Astrocyte (in vitro differentiated cells and primary cell): ENCODE measurements at regions not wholly inside any gene's neighbourhood (a gene's known extent, or its start where the extent isn't known, plus 50 kb on each side); places are given as distances from the start of the nearest gene placed in this dataset.

Experiments
- DNase-seq: peaks from one replicate; pipeline ENCODE4 v3.0.0-alpha.2; 2010; ENCODE audit warnings: low read depth
- FAIRE-seq: peaks from 2 replicates; lab custom pipeline; 2011; peaks lifted over from hg19 to GRCh38; lab: Jason Lieb, UNC
- H2AFZ ChIP-seq: 2 replicates; pipeline ENCODE4 v1.6.0; 2012; ENCODE audit warnings: low read depth, low read length, inconsistent platforms
- H3K27ac ChIP-seq: 2 replicates; pipeline ENCODE4 v1.5.1; 2011; ENCODE audit warnings: low read depth, low read length, inconsistent platforms
- H3K27me3 ChIP-seq: 2 replicates; pipeline ENCODE4 v1.6.0; 2011; ENCODE audit warnings: low read length, inconsistent platforms; ENCODE audit not compliant: insufficient read depth
- H3K36me3 ChIP-seq: 2 replicates; pipeline ENCODE4 v1.5.1; 2011; ENCODE audit warnings: low read length, inconsistent platforms; ENCODE audit not compliant: insufficient read depth
- H3K4me1 ChIP-seq: 2 replicates; pipeline ENCODE4 v1.5.1; 2011; ENCODE audit warnings: low read length, inconsistent platforms; ENCODE audit not compliant: insufficient read depth
- H3K4me2 ChIP-seq: 2 replicates; pipeline ENCODE4 v1.6.0; 2012; ENCODE audit warnings: low read length, inconsistent platforms
- H3K4me3 ChIP-seq: 2 replicates; pipeline ENCODE4 v1.5.1; 2011; ENCODE audit warnings: low read depth, mild to moderate bottlenecking, low read length, inconsistent platforms; ENCODE audit not compliant: insufficient read depth
- H3K79me2 ChIP-seq: 2 replicates; pipeline ENCODE4 v1.6.0; 2012; ENCODE audit warnings: mild to moderate bottlenecking, low read length, inconsistent platforms; ENCODE audit not compliant: insufficient read depth
- H3K9ac ChIP-seq: 2 replicates; pipeline ENCODE4 v1.6.0; 2012; ENCODE audit warnings: mild to moderate bottlenecking, low read length, inconsistent platforms
- H3K9me3 ChIP-seq: 2 replicates; pipeline ENCODE4 v1.5.1; 2012; ENCODE audit warnings: low read depth, mild to moderate bottlenecking, low read length, inconsistent platforms; ENCODE audit not compliant: insufficient read depth
- H4K20me1 ChIP-seq: 2 replicates; pipeline ENCODE4 v1.6.0; 2012; ENCODE audit warnings: low read length, inconsistent platforms; ENCODE audit not compliant: insufficient read depth
- H3K27ac Mint-ChIP-seq: one replicate; pipeline ENCODE4 v1.8.0; 2021; ENCODE audit warnings: mild to moderate bottlenecking, mixed read lengths; ENCODE audit not compliant: unreplicated experiment
- H3K27me3 Mint-ChIP-seq: one replicate; pipeline ENCODE4 v1.8.0; 2021; ENCODE audit warnings: low read depth, mixed read lengths; ENCODE audit not compliant: unreplicated experiment
- H3K36me3 Mint-ChIP-seq: one replicate; pipeline ENCODE4 v1.8.0; 2021; ENCODE audit warnings: low read depth, mixed read lengths; ENCODE audit not compliant: unreplicated experiment
- H3K4me1 Mint-ChIP-seq: one replicate; pipeline ENCODE4 v1.8.0; 2021; ENCODE audit warnings: low read depth, mixed read lengths; ENCODE audit not compliant: unreplicated experiment
- H3K4me3 Mint-ChIP-seq: one replicate; pipeline ENCODE4 v1.8.0; 2021; ENCODE audit warnings: mild to moderate bottlenecking, moderate library complexity, mixed read lengths; ENCODE audit not compliant: unreplicated experiment
- H3K9me3 Mint-ChIP-seq: one replicate; pipeline ENCODE4 v1.8.0; 2021; ENCODE audit warnings: mild to moderate bottlenecking, mixed read lengths; ENCODE audit not compliant: unreplicated experiment
- CTCF ChIP-seq: IDR thresholded peaks from 2 replicates; pipeline ENCODE4 v1.5.1; 2011; ENCODE audit warnings: low read depth, mild to moderate bottlenecking, inconsistent platforms, low read length, moderate library complexity; ENCODE audit not compliant: insufficient read depth
- EZH2 ChIP-seq: IDR thresholded peaks from 2 replicates; pipeline ENCODE4 v1.6.1; 2012; ENCODE audit warnings: mild to moderate bottlenecking, low read length, inconsistent platforms; ENCODE audit not compliant: insufficient read depth

DNA sequence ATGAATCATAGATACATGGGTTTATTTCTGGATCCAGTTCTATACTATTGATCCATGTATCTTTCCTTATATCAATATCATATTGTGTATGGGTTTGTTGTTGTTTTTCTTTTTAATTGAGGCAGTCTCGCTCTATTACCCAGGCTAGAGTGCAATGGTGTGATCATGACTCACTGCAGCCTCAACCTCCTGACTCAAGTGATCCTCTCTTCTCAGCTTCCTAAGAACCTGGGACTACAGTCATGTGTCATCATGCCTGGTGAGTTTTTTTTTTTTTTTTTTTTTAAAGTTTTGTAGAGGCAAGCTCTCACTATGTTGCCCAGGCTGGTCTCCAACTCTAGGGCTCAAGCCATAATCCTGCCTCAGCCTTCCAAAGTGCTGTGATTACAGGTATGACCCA lies 1589.4 kb upstream of the TENM4 start:
- DNase-seq, result no peak
- Mint-ChIP-seq H3K27ac (no peak overlapping the region), H3K4me1 (peaks cover 4% of the 10 kb centered on the region), H3K4me3 (no peak overlapping the region), H3K27me3 (no peaks in the 10 kb centered on the region), H3K9me3 (peaks cover 10% of the 10 kb centered on the region), H3K36me3 (peaks cover 4% of the 10 kb centered on the region)
- no peaks in the 10 kb centered on the region for H3K9me3 ChIP-seq
- H3K4me1 ChIP-seq, result no peaks in the 10 kb centered on the region
- no peaks in the 10 kb centered on the region for H3K27me3 ChIP-seq
- no peak overlapping the region for H3K9ac ChIP-seq
- TF ChIP-seq EZH2 (no peak), CTCF (no peak)
- FAIRE-seq, result no peak
- no peaks in the 10 kb centered on the region for H3K36me3 ChIP-seq
- no peaks in the 10 kb centered on the region for H3K79me2 ChIP-seq
- H4K20me1 ChIP-seq, result no peaks in the 10 kb centered on the region
- H2AFZ ChIP-seq, result no peak overlapping the region
- H3K4me2 ChIP-seq, result no peak overlapping the region
- H3K4me3 ChIP-seq, result no peak overlapping the region
- no peak overlapping the region for H3K27ac ChIP-seq

GRCh38 chr11:81026032-81026431 lies 1585.2 kb upstream of the TENM4 start:
- Histone ChIP-seq H4K20me1 (no peaks in the 10 kb centered on the region), H3K36me3 (no peaks in the 10 kb centered on the region), H3K4me2 (no peak overlapping the region), H3K4me3 (no peak overlapping the region), H3K9me3 (no peaks in the 10 kb centered on the region), H3K4me1 (no peaks in the 10 kb centered on the region), H3K27ac (no peak overlapping the region), H3K79me2 (no peaks in the 10 kb centered on the region), H2AFZ (no peak overlapping the region), H3K9ac (no peak overlapping the region), H3K27me3 (no peaks in the 10 kb centered on the region)
- H3K4me1 Mint-ChIP-seq, result no peaks in the 10 kb centered on the region
- H3K4me3 Mint-ChIP-seq, result no peak overlapping the region
- TF ChIP-seq CTCF (no peak), EZH2 (no peak)
- H3K36me3 Mint-ChIP-seq, result no peaks in the 10 kb centered on the region
- no peaks in the 10 kb centered on the region for H3K9me3 Mint-ChIP-seq
- H3K27me3 Mint-ChIP-seq, result no peaks in the 10 kb centered on the region
- DNase-seq, result no peak
- no peak overlapping the region for H3K27ac Mint-ChIP-seq
- FAIRE-seq, result no peak

DNA sequence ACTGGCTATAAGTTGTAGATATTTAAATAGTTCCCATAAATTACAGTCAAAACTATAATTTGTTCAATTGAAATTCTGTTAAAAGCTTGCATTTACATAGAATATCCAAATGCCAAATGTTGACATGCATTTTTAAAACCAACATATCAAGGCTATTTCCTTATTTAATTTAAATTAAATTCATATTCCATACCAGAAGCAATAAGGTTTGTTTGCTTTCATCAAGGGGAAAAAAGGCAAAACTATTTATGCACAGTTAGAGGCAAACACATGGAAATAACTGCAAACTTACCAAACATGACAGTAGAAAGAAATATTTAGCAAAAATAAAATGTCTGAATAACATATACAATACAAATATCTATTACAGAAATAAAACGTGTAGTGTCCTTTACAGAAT lies 1581.2 kb upstream of the TENM4 start:
- Histone ChIP-seq H2AFZ (no peak overlapping the region), H3K9ac (no peak overlapping the region), H3K4me1 (no peaks in the 10 kb centered on the region), H3K36me3 (no peaks in the 10 kb centered on the region), H3K27ac (no peak overlapping the region), H3K79me2 (no peaks in the 10 kb centered on the region), H4K20me1 (no peaks in the 10 kb centered on the region), H3K4me3 (no peak overlapping the region), H3K27me3 (no peaks in the 10 kb centered on the region), H3K4me2 (no peak overlapping the region), H3K9me3 (no peaks in the 10 kb centered on the region)
- no peak overlapping the region for H3K27ac Mint-ChIP-seq
- no peaks in the 10 kb centered on the region for H3K36me3 Mint-ChIP-seq
- DNase-seq (no peak), FAIRE-seq (no peak)
- H3K9me3 Mint-ChIP-seq, result no peaks in the 10 kb centered on the region
- TF ChIP-seq CTCF, result no peak
- no peaks in the 10 kb centered on the region for H3K27me3 Mint-ChIP-seq
- H3K4me1 Mint-ChIP-seq, result no peaks in the 10 kb centered on the region
- H3K4me3 Mint-ChIP-seq, result no peak overlapping the region
